ENCODE measurements at regions not wholly inside any gene's neighbourhood (a gene's known extent, or its start where the extent isn't known, plus 50 kb on each side); places are given as distances from the start of the nearest gene placed in this dataset.

DNA sequence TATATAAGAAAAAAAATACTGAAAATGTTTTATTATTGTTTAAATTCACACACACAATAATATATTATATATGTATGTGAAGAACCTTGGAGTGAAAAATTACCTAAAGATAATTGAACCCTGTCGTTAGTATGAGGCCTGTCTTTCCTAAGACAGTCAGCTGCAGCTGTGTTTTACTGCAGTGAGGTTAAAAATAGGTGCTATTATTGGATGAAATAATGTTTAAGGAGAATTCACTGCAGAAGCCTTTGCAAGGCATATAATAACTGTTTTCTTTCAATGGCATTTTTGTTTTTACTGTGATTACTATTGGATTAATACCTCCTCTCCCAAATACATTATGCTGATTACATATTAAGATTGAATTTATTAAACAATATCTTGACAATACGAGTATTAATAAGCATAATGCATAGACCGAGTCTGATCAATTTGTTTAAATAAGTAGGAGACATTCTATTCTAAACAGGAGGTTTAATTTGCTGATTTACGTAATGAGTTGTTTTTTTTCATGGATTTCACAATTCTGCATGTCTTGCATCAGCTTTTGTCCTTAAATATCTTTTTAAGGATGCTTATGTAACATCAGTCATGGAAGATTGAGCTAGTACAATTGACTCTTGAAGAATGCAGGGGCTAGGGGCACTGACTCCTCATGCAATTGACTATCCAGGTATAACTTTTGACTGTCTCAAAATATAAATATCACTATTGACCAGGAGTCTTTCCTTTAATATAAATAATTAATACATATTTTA is 1181.1 kb upstream of the PCDH7 start:
- TF ChIP-seq, protein P1, sequence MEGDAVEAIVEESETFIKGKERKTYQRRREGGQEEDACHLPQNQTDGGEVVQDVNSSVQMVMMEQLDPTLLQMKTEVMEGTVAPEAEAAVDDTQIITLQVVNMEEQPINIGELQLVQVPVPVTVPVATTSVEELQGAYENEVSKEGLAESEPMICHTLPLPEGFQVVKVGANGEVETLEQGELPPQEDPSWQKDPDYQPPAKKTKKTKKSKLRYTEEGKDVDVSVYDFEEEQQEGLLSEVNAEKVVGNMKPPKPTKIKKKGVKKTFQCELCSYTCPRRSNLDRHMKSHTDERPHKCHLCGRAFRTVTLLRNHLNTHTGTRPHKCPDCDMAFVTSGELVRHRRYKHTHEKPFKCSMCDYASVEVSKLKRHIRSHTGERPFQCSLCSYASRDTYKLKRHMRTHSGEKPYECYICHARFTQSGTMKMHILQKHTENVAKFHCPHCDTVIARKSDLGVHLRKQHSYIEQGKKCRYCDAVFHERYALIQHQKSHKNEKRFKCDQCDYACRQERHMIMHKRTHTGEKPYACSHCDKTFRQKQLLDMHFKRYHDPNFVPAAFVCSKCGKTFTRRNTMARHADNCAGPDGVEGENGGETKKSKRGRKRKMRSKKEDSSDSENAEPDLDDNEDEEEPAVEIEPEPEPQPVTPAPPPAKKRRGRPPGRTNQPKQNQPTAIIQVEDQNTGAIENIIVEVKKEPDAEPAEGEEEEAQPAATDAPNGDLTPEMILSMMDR (IDR thresholded peaks at IDR 0.05) = no peak
- no peak for TF ChIP-seq POLR2AphosphoS5 (IDR thresholded peaks at IDR 0.05)
- no peak for TF ChIP-seq EP300 (IDR thresholded peaks at IDR 0.05)
- no peak for TF ChIP-seq POLR2A (IDR thresholded peaks at IDR 0.05)

All from suprapubic skin (tissue), 4 donors.